GM23338 (cell line): ENCODE measurements at regions not wholly inside any gene's neighbourhood (a gene's known extent, or its start where the extent isn't known, plus 50 kb on each side); places are given as distances from the start of the nearest gene placed in this dataset.

Experiments
- ATAC-seq: fragments of 200-7000 bp; cut with Tn5 transposase; 3 replicates; pipeline ENCODE4 v1.9.1; 2020
- DNase-seq: peaks from one replicate; pipeline ENCODE4 v3.0.0-alpha.2; 2015; ENCODE audit warnings: low spot score
- H2AFZ ChIP-seq: fragments of 200-600 bp; sonication (generic); 2 replicates; pipeline ENCODE4 v1.8.0; 2016; ENCODE audit warnings: antibody characterized with exemption, mild to moderate bottlenecking, moderate library complexity
- H3F3A ChIP-seq: fragments of 200-600 bp; sonication (generic); replicated peaks from 2 replicates; pipeline ENCODE4 v1.8.0; 2017; ENCODE audit warnings: antibody characterized with exemption, mixed run types, low read depth
- H3K27ac ChIP-seq: fragments of 200-600 bp; sonication (generic); 2 replicates; pipeline ENCODE4 v1.6.1; 2016; ENCODE audit warnings: low read depth
- H3K27me3 ChIP-seq: fragments of 200-600 bp; sonication (generic); 2 replicates; pipeline ENCODE4 v1.8.0; 2016; ENCODE audit warnings: mild to moderate bottlenecking, mixed run types, moderate library complexity; ENCODE audit not compliant: insufficient read depth
- H3K36me3 ChIP-seq: fragments of 200-600 bp; sonication (generic); 2 replicates; pipeline ENCODE4 v1.8.0; 2016; ENCODE audit warnings: mild to moderate bottlenecking; ENCODE audit not compliant: insufficient read depth
- H3K4me1 ChIP-seq: fragments of 200-600 bp; sonication (generic); 2 replicates; pipeline ENCODE4 v1.8.0; 2016; ENCODE audit warnings: mild to moderate bottlenecking, moderate library complexity; ENCODE audit not compliant: insufficient read depth
- H3K4me2 ChIP-seq: fragments of 200-600 bp; sonication (generic); 2 replicates; pipeline ENCODE4 v1.7.1; 2017; ENCODE audit warnings: mixed run types
- H3K4me3 ChIP-seq: fragments of 200-600 bp; sonication (generic); 2 replicates; pipeline ENCODE4 v1.6.1; 2016; ENCODE audit warnings: mixed run types
- H3K79me2 ChIP-seq: fragments of 200-600 bp; sonication (generic); replicated peaks from 2 replicates; pipeline ENCODE4 v1.8.0; 2017; ENCODE audit warnings: mild to moderate bottlenecking; ENCODE audit not compliant: insufficient read depth
- H3K9me2 ChIP-seq: fragments of 200-600 bp; sonication (generic); 2 replicates; pipeline ENCODE4 v1.8.0; 2017; ENCODE audit not compliant: insufficient read depth
- H4K20me1 ChIP-seq: fragments of 200-600 bp; sonication (generic); replicated peaks from 2 replicates; pipeline ENCODE4 v1.8.0; 2017; ENCODE audit warnings: mild to moderate bottlenecking; ENCODE audit not compliant: insufficient read depth
- H3K27ac Mint-ChIP-seq: 2 replicates; pipeline ENCODE4 v1.8.0; 2020; ENCODE audit warnings: inconsistent platforms, mild to moderate bottlenecking, moderate library complexity, mixed read lengths
- H3K27me3 Mint-ChIP-seq: 3 replicates; pipeline ENCODE4 v1.8.0; 2022; ENCODE audit warnings: low read depth, mild to moderate bottlenecking, moderate library complexity, mixed read lengths, inconsistent platforms; ENCODE audit not compliant: insufficient read depth, poor library complexity
- H3K36me3 Mint-ChIP-seq: 3 replicates; pipeline ENCODE4 v1.8.0; 2021; ENCODE audit warnings: low read depth, mild to moderate bottlenecking, inconsistent platforms, moderate library complexity, mixed read lengths
- H3K4me1 Mint-ChIP-seq: 3 replicates; pipeline ENCODE4 v1.8.0; 2020; ENCODE audit warnings: mild to moderate bottlenecking, inconsistent platforms, mixed read lengths
- H3K4me3 Mint-ChIP-seq: 3 replicates; pipeline ENCODE4 v1.8.0; 2021; ENCODE audit warnings: moderate library complexity, mild to moderate bottlenecking, inconsistent platforms, mixed read lengths
- H3K9me3 Mint-ChIP-seq: 3 replicates; pipeline ENCODE4 v1.8.0; 2020; ENCODE audit warnings: moderate library complexity, mild to moderate bottlenecking, inconsistent platforms, mixed read lengths
- ETS1 ChIP-seq: IDR thresholded peaks from 2 replicates; pipeline ENCODE4 v1.6.1; 2016; ENCODE audit warnings: antibody characterized with exemption
- EZH2 ChIP-seq: fragments of 200-600 bp; sonication (generic); IDR thresholded peaks from one replicate; pipeline ENCODE4 v1.8.0; 2017; ENCODE audit warnings: antibody characterized with exemption, mild to moderate bottlenecking, low read depth; ENCODE audit not compliant: unreplicated experiment
- EZH2phosphoT487 ChIP-seq: fragments of 200-600 bp; sonication (generic); IDR thresholded peaks from one replicate; pipeline ENCODE4 v1.8.1; 2018; ENCODE audit warnings: antibody characterized with exemption; ENCODE audit not compliant: unreplicated experiment
- JUNB ChIP-seq: IDR thresholded peaks from one replicate; pipeline ENCODE4 v1.6.1; 2016; ENCODE audit warnings: antibody characterized with exemption; ENCODE audit not compliant: unreplicated experiment
- REST ChIP-seq: IDR thresholded peaks from one replicate; pipeline ENCODE4 v1.6.1; 2018; ENCODE audit warnings: antibody characterized with exemption; ENCODE audit not compliant: unreplicated experiment
- STAT1 ChIP-seq: IDR thresholded peaks from one replicate; pipeline ENCODE4 v1.6.1; 2016; ENCODE audit warnings: antibody characterized with exemption; ENCODE audit not compliant: unreplicated experiment
- ZNF331 ChIP-seq: fragments of 250-450 bp; sonication (Bioruptor Pico); IDR thresholded peaks from 2 replicates; pipeline ENCODE4 v1.5.0; 2020; ENCODE audit warnings: low read depth, mild to moderate bottlenecking, moderate library complexity
- ZNF462 ChIP-seq: fragments of 250-450 bp; sonication (Bioruptor Pico); IDR thresholded peaks from 2 replicates; pipeline ENCODE4 v1.5.0; 2020; ENCODE audit warnings: mild to moderate bottlenecking, moderate library complexity

GRCh38 chrX:64850371-64851082, 125.7 kb downstream of the ZC4H2 start:
- ATAC-seq (no peak), DNase-seq (no peak)
- Mint-ChIP-seq H3K27ac (no peak overlapping the region), H3K9me3 (peaks cover 3% of the 10 kb centered on the region), H3K4me3 (no peak overlapping the region), H3K27me3 (no peaks in the 10 kb centered on the region), H3K36me3 (no peaks in the 10 kb centered on the region), H3K4me1 (no peaks in the 10 kb centered on the region; the same call in 2 of the 3 replicates)
- Histone ChIP-seq H3K9me2 (no peaks in the 10 kb centered on the region), H3K36me3 (no peaks in the 10 kb centered on the region), H2AFZ (no peak overlapping the region), H4K20me1 (no peaks in the 10 kb centered on the region), H3F3A (no peaks in the 10 kb centered on the region), H3K27ac (no peak overlapping the region), H3K4me1 (no peaks in the 10 kb centered on the region), H3K79me2 (no peaks in the 10 kb centered on the region), H3K27me3 (no peaks in the 10 kb centered on the region), H3K4me2 (no peak overlapping the region), H3K4me3 (no peak overlapping the region)
- TF ChIP-seq ZNF331 (CRISPR knock-in tag) = no peak
- no peak for TF ChIP-seq JUNB
- no peak for TF ChIP-seq EZH2
- no peak for TF ChIP-seq STAT1
- TF ChIP-seq REST = no peak
- no peak for TF ChIP-seq ETS1
- no peak for TF ChIP-seq EZH2phosphoT487
- no peak for TF ChIP-seq ZNF462 (CRISPR knock-in tag)
